Ascending aorta (tissue), 2 donors: ENCODE measurements at regions not wholly inside any gene's neighbourhood (a gene's known extent, or its start where the extent isn't known, plus 50 kb on each side); places are given as distances from the start of the nearest gene placed in this dataset.

Source experiments
- DNase-seq, 2 donors: peaks; one replicate each; pipeline ENCODE4 v3.0.0-alpha.2; 2019; ENCODE audit warnings: low spot score in 2 of 2
- H3K27ac ChIP-seq, 2 donors: fragments of 200-600 bp; sonication (generic); one replicate each; pipeline ENCODE4 v1.5.1; 2016 to 2017; ENCODE audit warnings: mild to moderate bottlenecking in 1 of 2
- H3K27me3 ChIP-seq: fragments of 200-600 bp; sonication (generic); one replicate; pipeline ENCODE4 v1.5.1; 2017
- H3K36me3 ChIP-seq, 2 donors: fragments of 200-600 bp; sonication (generic); one replicate each; pipeline ENCODE4 v1.5.1; 2016
- H3K4me1 ChIP-seq, 2 donors: fragments of 200-600 bp; sonication (generic); one replicate each; pipeline ENCODE4 v1.5.1; 2016 to 2017; ENCODE audit warnings: mild to moderate bottlenecking in 1 of 2
- H3K4me3 ChIP-seq, 2 donors: fragments of 200-600 bp; sonication (generic); one replicate each; pipeline ENCODE4 v1.5.1; 2016 to 2017; ENCODE audit warnings: mild to moderate bottlenecking in 1 of 2
- H3K9me3 ChIP-seq, 2 donors: fragments of 200-600 bp; sonication (generic); one replicate each; pipeline ENCODE4 v1.5.1; 2016
- CTCF ChIP-seq, 3 experiments: fragments of 200-600 bp in 2 of 3; fragments of 450-650 bp in 1 of 3; sonication (generic) in 2 of 3; IDR thresholded peaks; one replicate each; pipeline ENCODE4 v1.5.1; 2016 to 2019; ENCODE audit warnings: antibody characterized with exemption in 3 of 3, mild to moderate bottlenecking in 1 of 3, moderate library complexity in 1 of 3
- intact Hi-C: fragments of 100-400 bp; cut with DNase I; formaldehyde crosslinking; loops from one replicate; pipeline ENCODE4 v1.15.1; 2023

DNA sequence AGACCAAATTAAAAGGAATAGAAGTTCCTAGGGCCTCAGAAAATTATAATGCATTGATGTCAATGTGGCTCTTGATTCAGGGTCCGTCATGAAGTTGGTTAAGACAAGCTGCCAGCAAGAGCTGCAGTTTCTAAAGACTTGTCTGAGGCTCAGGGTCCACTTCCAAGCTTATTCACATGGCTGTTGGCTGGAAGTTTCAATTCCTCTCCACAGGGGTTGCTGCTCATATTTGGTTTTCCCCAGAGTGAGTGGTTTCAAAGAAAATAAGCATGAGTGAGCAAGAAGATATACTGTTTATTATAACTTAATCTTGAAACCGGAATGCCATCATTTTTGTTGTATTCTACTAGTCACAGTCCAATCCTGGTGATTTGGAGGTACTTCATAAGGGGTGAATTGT lies 1247.4 kb downstream of the LRFN5 start:
- H3K4me3 ChIP-seq, result no peak overlapping the region
- no peak for TF ChIP-seq CTCF (IDR thresholded peaks at IDR 0.05)
- no peaks in the 10 kb centered on the region for H3K27me3 ChIP-seq
- intact Hi-C loops, result no loop called here
- DNase-seq, result no peak
- no peaks in the 10 kb centered on the region for H3K36me3 ChIP-seq
- no peaks in the 10 kb centered on the region for H3K4me1 ChIP-seq
- H3K9me3 ChIP-seq, result no peaks in the 10 kb centered on the region
- no peak overlapping the region for H3K27ac ChIP-seq

GRCh38 chr14:42848652-42849051 lies 1242.0 kb downstream of the LRFN5 start:
- H3K36me3 ChIP-seq, result no peaks in the 10 kb centered on the region
- no peak overlapping the region for H3K27ac ChIP-seq
- H3K9me3 ChIP-seq, result no peaks in the 10 kb centered on the region
- H3K27me3 ChIP-seq, result no peaks in the 10 kb centered on the region
- no peaks in the 10 kb centered on the region for H3K4me1 ChIP-seq
- no peak overlapping the region for H3K4me3 ChIP-seq
- no peak for DNase-seq
- intact Hi-C loops, result no loop called here
- no peak for TF ChIP-seq CTCF (IDR thresholded peaks at IDR 0.05)

- Histone ChIP-seq H3K27ac (no peak overlapping the region), H3K4me3 (no peak overlapping the region), H3K36me3 (no peaks in the 10 kb centered on the region), H3K9me3 (no peaks in the 10 kb centered on the region), H3K4me1 (no peaks in the 10 kb centered on the region), H3K27me3 (no peaks in the 10 kb centered on the region)
- intact Hi-C loops, result no loop called here
- no peak for TF ChIP-seq CTCF (IDR thresholded peaks at IDR 0.05)
- DNase-seq, result no peak
Measured at GRCh38 chr14:42814817-42815216, 1208.1 kb downstream of the LRFN5 start.

GRCh38 chr14:42806909-42807315 lies 1200.2 kb downstream of the LRFN5 start:
- Histone ChIP-seq H3K27me3 (no peaks in the 10 kb centered on the region), H3K4me1 (no peaks in the 10 kb centered on the region), H3K27ac (no peak overlapping the region), H3K9me3 (no peaks in the 10 kb centered on the region), H3K36me3 (no peaks in the 10 kb centered on the region), H3K4me3 (no peak overlapping the region)
- no peak for DNase-seq
- TF ChIP-seq CTCF (IDR thresholded peaks at IDR 0.05), result no peak
- intact Hi-C loops, result no loop called here

GRCh38 chr14:42804141-42804540 lies 1197.5 kb downstream of the LRFN5 start:
- Histone ChIP-seq H3K27ac (no peak overlapping the region), H3K9me3 (no peaks in the 10 kb centered on the region), H3K36me3 (no peaks in the 10 kb centered on the region), H3K4me1 (no peaks in the 10 kb centered on the region), H3K27me3 (no peaks in the 10 kb centered on the region), H3K4me3 (no peak overlapping the region)
- intact Hi-C loops, result no loop called here
- TF ChIP-seq CTCF (IDR thresholded peaks at IDR 0.05), result no peak
- DNase-seq, result no peak

- Histone ChIP-seq H3K4me3 (no peak overlapping the region), H3K27me3 (no peaks in the 10 kb centered on the region)
- TF ChIP-seq CTCF (IDR thresholded peaks at IDR 0.05), result no peak
Measured at GRCh38 chr14:42802346-42802745, 1195.7 kb downstream of the LRFN5 start.

More at GRCh38 chr14:42802346-42802745, 1195.7 kb downstream of the LRFN5 start:
- Histone ChIP-seq H3K27ac (no peak overlapping the region), H3K36me3 (no peaks in the 10 kb centered on the region), H3K9me3 (no peaks in the 10 kb centered on the region), H3K4me1 (no peaks in the 10 kb centered on the region)
- intact Hi-C loops, result no loop called here
- DNase-seq, result no peak
